VCaP (cell line): ENCODE measurements at regions not wholly inside any gene's neighbourhood (a gene's known extent, or its start where the extent isn't known, plus 50 kb on each side); places are given as distances from the start of the nearest gene placed in this dataset.
A peak's percentile ranks its signal among the peaks of the same experiment; 100 is the strongest.

Experiments
- H3K27ac ChIP-seq: fragments of 450-650 bp; 2 replicates; pipeline ENCODE4 v1.5.1; 2017
- TF ChIP-seq, protein P1 (sequence below): fragments of 450-650 bp; conservative IDR thresholded peaks from 2 replicates; pipeline ENCODE4 v1.5.1; 2017; ENCODE audit warnings: mild to moderate bottlenecking, moderate library complexity

DNA sequence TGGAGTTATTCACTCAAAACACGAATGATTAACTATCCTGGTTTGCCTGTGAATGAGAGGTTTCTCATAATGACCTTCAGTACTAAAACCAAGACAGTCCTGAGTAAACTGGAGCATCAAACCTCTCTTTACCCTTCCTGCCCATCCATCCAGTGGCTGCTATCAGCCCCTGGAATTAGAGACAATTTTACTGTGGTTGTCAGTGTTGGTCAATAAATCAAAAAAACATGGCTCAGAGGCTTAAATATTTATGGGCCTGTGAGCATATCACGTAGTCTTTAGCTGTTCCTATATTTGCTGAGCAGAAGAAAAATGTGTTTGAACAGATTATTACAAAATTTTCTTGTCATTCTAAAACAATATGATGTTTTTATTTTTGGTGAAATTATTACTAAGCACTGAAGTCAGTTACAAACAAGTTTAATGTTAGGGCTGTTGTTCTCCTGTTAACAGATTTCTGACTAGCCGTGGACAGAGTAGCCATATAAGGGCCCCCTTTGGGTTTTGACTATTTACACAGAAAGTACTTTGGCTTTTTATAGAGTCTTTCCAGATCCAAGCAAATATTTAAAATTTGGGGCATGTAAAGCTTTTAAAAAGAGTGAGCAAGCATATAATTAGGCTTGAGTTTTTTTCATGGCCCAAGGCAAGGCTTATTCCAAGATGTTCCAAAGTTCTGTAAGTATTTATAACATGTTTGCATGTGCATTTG, 580.9 kb downstream of the DIPK2A start:
- H3K27ac ChIP-seq: peak overlapping the region; percentile 56
- TF ChIP-seq, protein P1, sequence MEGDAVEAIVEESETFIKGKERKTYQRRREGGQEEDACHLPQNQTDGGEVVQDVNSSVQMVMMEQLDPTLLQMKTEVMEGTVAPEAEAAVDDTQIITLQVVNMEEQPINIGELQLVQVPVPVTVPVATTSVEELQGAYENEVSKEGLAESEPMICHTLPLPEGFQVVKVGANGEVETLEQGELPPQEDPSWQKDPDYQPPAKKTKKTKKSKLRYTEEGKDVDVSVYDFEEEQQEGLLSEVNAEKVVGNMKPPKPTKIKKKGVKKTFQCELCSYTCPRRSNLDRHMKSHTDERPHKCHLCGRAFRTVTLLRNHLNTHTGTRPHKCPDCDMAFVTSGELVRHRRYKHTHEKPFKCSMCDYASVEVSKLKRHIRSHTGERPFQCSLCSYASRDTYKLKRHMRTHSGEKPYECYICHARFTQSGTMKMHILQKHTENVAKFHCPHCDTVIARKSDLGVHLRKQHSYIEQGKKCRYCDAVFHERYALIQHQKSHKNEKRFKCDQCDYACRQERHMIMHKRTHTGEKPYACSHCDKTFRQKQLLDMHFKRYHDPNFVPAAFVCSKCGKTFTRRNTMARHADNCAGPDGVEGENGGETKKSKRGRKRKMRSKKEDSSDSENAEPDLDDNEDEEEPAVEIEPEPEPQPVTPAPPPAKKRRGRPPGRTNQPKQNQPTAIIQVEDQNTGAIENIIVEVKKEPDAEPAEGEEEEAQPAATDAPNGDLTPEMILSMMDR: no peak

DNA sequence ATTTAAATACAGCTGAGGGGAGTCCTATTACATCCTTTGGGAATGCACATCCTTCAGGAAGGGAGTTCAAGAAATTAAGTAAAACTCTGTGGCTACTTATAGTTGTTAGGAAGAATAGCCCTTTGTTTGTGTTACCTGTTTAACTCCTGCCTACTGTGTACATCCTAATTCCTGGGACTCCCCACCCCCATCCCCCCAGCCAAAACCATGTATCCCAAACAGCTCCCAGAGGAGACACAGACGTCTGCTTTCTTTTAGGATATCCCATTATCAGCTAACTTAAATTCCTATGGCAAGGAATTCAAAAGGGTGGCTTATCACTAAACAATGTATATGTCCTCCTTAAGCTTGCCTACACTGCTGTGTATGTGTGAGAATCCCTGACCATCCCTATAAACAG, 581.7 kb downstream of the DIPK2A start:
- TF ChIP-seq, protein P1: no peak
- H3K27ac ChIP-seq: peak overlapping the region; percentile 56

DNA sequence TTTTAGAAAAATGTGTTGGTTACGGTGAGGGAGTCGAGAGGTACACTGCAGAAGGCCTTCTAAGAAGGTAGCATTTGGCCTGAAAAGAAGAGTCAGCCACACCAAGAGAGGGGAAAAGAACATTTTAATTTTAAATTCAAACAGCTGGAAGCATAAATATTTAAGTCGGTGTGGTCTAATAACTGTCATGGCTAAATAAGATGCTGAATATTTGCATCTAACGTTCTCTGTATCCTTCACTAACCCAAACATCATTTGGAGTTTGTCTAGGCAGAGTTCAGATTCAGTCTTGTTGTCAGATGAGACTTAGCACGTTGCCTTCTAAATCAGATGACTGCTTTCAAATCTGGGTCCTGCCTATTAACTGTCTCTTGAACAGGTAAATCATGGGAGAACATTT, 583.3 kb downstream of the DIPK2A start:
- TF ChIP-seq, protein P1: no peak
- H3K27ac ChIP-seq: no peak overlapping the region

DNA sequence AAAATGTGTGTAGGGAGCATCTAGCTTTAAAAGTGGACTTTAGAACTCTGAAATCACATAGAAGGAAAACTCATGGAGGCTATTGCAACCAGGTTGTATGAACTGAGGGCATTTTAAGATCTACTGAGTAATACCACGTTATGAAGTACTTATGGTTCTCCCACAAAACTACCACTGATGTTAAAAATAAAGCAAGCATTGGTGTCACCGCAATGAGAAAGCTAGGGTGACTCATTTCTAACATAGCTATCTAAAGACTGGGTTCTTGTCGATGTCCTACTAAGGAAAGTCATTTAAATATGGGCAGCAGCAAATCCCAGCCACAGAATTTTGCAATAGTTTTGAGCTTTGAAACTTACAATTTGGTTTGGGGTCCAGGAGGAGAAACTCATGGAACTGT, 584.8 kb downstream of the DIPK2A start:
- TF ChIP-seq, protein P1: no peak
- H3K27ac ChIP-seq: no peak overlapping the region

DNA sequence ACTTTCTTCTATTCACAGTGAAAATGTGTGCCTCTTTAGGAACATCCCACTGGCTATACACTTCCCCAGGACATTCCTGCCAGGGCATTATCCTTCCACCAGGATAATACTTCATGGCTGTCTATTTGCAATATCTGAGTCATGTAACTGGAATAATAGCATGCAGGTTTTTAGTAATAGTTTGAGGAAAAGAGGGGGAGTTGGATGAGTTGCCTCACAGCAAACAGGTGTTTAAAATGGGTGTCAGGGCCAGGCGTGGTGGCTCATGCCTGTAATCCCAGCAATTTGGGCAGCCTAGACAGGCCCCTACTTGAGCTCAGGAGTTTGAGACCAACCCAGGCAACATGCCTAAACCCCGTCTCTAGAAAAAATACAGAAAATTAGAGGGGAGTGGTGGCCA, 585.9 kb downstream of the DIPK2A start:
- TF ChIP-seq, protein P1: no peak
- H3K27ac ChIP-seq: no peak overlapping the region

DNA sequence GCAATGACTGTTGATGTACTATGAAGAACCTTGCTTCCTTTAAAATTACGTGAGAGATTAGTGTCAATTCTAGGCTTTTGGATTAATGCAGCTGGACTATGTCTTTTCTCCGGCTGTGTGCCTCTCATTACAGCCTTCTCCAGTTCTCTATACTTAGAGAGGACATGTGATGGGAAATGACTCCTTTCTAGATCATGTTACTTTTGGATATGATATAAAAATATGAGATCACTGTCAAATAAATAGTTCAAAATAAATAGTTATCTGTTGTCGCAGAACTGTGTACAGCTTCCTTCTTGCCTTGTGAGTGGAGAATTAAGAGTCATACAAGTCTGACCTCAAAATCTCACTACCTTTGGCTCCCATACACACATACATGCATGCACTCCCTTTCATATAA, 592.4 kb downstream of the DIPK2A start:
- H3K27ac ChIP-seq: no peak overlapping the region
- TF ChIP-seq, protein P1: no peak

DNA sequence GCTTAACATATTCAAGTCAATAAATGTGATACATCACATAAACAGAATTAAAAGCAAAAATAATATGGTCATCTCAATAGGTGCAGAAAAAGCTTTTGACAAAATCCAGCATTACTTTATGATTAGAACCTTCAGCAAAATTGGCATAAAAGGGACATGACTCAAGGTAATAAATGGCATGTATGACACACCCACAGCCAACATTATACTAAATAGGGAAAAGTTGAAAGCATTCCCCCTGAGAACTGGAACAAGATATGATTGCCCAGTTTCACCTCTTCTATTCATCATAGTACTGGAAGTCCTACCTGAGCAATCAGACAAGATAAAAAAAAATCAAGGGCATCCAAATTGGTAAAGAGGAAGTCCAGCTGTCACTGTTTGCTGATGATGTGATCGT, 594.7 kb downstream of the DIPK2A start:
- TF ChIP-seq, protein P1: no peak
- no peak overlapping the region for H3K27ac ChIP-seq
